Psoas muscle (tissue), 7 donors: ENCODE measurements at regions not wholly inside any gene's neighbourhood (a gene's known extent, or its start where the extent isn't known, plus 50 kb on each side); places are given as distances from the start of the nearest gene placed in this dataset.

ENCODE experiments used
- ATAC-seq, 4 donors: fragments of 200-7000 bp; cut with Tn5 transposase; one replicate each; pipeline ENCODE4 v1.9.1; 2020; ENCODE audit warnings: moderate library complexity in 3 of 4, mild to moderate bottlenecking in 2 of 4
- DNase-seq, 2 donors: peaks; one replicate each; pipeline ENCODE4 v3.0.0-alpha.2; 2020
- H3K27ac ChIP-seq: fragments of 200-600 bp; one replicate; pipeline ENCODE4 v1.8.0; 2022
- H3K27me3 ChIP-seq, 3 donors: fragments of 200-600 bp in 1 of 3; one replicate each; pipeline versions ENCODE4 v1.6.1 to v1.8.0; 2013 to 2022; ENCODE audit warnings: low read length in 2 of 3, mild to moderate bottlenecking in 2 of 3, moderate library complexity in 1 of 3; ENCODE audit not compliant: insufficient read depth in 3 of 3
- H3K36me3 ChIP-seq, 2 donors: fragments of 200-600 bp in 1 of 2; one replicate each; pipeline versions ENCODE4 v1.6.1 to v1.8.0; 2013 to 2022; ENCODE audit warnings: low read depth in 1 of 2, mild to moderate bottlenecking in 1 of 2, moderate library complexity in 1 of 2; ENCODE audit not compliant: insufficient read depth in 1 of 2
- H3K4me1 ChIP-seq: fragments of 200-600 bp; one replicate; pipeline ENCODE4 v1.8.0; 2022
- H3K4me3 ChIP-seq: fragments of 200-600 bp; one replicate; pipeline ENCODE4 v1.8.0; 2022; ENCODE audit warnings: mild to moderate bottlenecking
- H3K9me3 ChIP-seq: fragments of 200-600 bp; one replicate; pipeline ENCODE4 v1.8.0; 2022
- WGBS, 3 donors: extraction: QIAGEN DNeasy Blood & Tissue Kit; methylation state at CpG; one replicate each; pipeline versions ENCODE4 v1.1.6 to v1.1.7; 2013; 5-methylcytosine and 5-hydroxymethylcytosine counted together
- intact Hi-C, 2 donors: fragments of 100-400 bp; cut with DNase I; formaldehyde crosslinking; loops; one replicate each; pipeline versions ENCODE4 v1.11.0 to v1.14.2; 2022
- TF ChIP-seq, protein P1 (sequence below): fragments of 200-600 bp; IDR thresholded peaks from one replicate; pipeline ENCODE4 v1.8.0; 2022; ENCODE audit warnings: antibody characterized with exemption
- donor health status: healthy with polysubstance abuse.
- donor health status: DM: no; HTN: no; CAD: no; lungs with moderate emphysema.
- donor health status: Bipolar disorder and iron deficiency.
- donor health status: healthy.
- donor health status: DM: yes; HTN: yes; CAD: no.
- donor health status: DM: no; HTN: no; CAD: no.
- donor health status: DM: yes; HTN: yes; CAD: no.

DNA sequence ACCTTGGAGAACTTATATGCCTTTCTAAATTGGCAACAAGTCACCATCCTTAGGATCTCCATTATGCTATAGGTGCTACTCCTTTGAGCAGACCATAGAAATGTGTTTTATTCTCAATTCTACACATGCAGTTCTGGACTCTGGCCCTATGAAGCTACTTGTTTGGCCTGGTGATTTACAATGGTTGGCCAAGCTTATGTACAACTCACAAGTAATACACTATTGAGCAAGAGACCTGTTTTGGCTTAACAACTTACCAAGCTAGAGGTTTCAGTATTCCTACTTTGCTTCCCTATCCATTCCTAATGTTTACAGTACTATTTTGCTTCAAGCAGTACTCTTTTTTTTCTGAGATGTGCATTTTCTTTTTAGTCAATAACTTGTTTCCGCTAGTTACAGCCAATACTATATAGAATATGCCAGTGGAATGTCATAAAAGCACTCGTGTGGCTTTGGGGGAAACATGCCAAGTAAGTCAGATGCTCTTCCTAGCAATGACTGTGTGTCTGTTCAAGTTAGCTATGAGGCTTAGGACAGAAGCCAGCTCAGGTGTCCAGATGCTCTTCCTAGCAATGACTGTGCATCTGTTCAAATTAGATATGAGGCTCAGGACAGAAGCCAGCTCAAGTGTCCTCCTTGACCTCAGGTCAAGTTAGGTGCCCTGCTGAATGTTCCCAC, 174.9 kb upstream of the SEMA6D start:
- H3K4me1 ChIP-seq, result no peaks in the 10 kb centered on the region
- no peaks in the 10 kb centered on the region for H3K9me3 ChIP-seq
- H3K27ac ChIP-seq, result no peak overlapping the region
- H3K36me3 ChIP-seq, result no peaks in the 10 kb centered on the region
- peak in 1 of 4 donors; percentile 46 for ATAC-seq
- H3K27me3 ChIP-seq, result no peaks in the 10 kb centered on the region
- intact Hi-C loops, result no loop called here
- no peak overlapping the region for H3K4me3 ChIP-seq
- TF ChIP-seq, protein P1, sequence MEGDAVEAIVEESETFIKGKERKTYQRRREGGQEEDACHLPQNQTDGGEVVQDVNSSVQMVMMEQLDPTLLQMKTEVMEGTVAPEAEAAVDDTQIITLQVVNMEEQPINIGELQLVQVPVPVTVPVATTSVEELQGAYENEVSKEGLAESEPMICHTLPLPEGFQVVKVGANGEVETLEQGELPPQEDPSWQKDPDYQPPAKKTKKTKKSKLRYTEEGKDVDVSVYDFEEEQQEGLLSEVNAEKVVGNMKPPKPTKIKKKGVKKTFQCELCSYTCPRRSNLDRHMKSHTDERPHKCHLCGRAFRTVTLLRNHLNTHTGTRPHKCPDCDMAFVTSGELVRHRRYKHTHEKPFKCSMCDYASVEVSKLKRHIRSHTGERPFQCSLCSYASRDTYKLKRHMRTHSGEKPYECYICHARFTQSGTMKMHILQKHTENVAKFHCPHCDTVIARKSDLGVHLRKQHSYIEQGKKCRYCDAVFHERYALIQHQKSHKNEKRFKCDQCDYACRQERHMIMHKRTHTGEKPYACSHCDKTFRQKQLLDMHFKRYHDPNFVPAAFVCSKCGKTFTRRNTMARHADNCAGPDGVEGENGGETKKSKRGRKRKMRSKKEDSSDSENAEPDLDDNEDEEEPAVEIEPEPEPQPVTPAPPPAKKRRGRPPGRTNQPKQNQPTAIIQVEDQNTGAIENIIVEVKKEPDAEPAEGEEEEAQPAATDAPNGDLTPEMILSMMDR, result no peak
- no peak for DNase-seq
- 47 to 57% (median 54%) methylated on average over 2 of the region's 2 CpGs for WGBS, 3 donors

DNA sequence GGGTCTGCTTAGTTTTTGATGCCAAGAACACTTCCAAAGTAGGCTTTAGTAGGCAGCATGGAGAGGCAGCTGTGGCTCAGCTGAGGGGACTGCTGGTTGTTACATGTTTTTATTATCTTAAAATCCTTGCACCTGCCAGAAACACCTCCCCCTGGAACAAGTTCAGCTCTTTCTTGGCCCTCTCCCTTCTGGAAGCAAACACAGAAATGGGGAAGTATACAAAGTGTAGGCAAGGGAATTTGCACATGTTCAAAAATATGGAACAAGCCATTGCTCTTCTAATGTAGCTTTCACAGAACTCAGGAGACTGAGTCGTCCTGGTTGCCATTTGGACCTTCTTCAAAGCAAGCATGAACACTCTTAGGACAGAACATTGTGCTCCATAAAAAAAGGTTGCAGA, 169.1 kb upstream of the SEMA6D start:
- Histone ChIP-seq H3K9me3 (no peaks in the 10 kb centered on the region), H3K27ac (no peak overlapping the region), H3K27me3 (no peaks in the 10 kb centered on the region), H3K4me1 (no peaks in the 10 kb centered on the region), H3K36me3 (no peaks in the 10 kb centered on the region), H3K4me3 (no peak overlapping the region)
- DNase-seq (no peak), ATAC-seq (no peak)
- WGBS, 3 donors, result 13 to 59% (median 19%) methylated on average over 1 of the region's 1 CpG
- intact Hi-C loops, result no loop called here
- TF ChIP-seq, protein P1, result no peak

DNA sequence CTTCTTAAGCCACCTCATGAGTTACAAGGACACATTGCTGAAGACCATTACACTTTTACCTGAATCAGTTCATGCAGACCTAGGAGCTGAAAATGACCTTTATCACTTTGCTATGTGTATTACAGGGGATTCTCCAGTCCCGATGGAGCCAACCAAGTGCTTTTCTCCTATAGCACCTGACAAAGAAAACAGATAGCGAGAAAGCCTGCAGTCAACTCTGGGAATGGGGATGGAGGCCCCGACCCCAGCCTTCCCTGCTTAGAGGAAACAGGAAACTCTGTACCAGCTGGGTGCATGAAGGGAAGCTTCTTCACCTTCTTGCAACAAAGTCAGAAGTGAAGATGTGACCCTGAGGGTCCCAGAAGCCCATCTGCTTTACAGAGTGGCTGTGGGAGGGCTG, 168.3 kb upstream of the SEMA6D start:
- TF ChIP-seq, protein P1, result no peak
- Histone ChIP-seq H3K4me1 (no peaks in the 10 kb centered on the region), H3K27ac (no peak overlapping the region), H3K27me3 (no peaks in the 10 kb centered on the region), H3K9me3 (no peaks in the 10 kb centered on the region), H3K36me3 (no peaks in the 10 kb centered on the region), H3K4me3 (no peak overlapping the region)
- 64 to 85% (median 85%) methylated on average over 3 of the region's 3 CpGs for WGBS, 3 donors
- DNase-seq, result no peak
- intact Hi-C loops, result no loop called here
- ATAC-seq, result no peak

DNA sequence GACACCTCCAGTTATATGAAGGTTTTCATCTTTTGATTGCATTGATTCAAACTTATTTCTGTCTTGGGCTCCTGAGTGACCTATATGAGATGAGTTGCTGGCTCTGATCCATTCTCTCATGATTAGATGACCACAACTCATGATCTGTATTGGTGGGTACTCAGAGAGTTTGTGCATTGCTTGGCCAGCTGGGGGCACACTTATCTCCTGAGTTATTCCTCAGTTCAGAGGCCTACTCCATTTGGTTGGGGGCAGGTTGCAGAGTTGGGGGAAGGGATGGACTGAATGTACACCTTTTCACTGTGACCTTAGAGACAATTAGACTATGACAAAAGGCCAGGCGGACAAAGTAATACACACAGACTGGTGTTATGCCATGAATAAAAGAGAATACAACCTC, 166.2 kb upstream of the SEMA6D start:
- DNase-seq (no peak), ATAC-seq (no peak)
- Histone ChIP-seq H3K27ac (no peak overlapping the region), H3K36me3 (no peaks in the 10 kb centered on the region), H3K4me1 (no peaks in the 10 kb centered on the region), H3K27me3 (no peaks in the 10 kb centered on the region), H3K4me3 (no peak overlapping the region), H3K9me3 (no peaks in the 10 kb centered on the region)
- TF ChIP-seq, protein P1, result no peak
- 95 to 96% (median 96%) methylated on average over 1 of the region's 1 CpG for WGBS, 3 donors
- intact Hi-C loops, result loop anchor here in 1 of 2 donors (10.0 kb wide), 1 partner anchor 434 kb away; no protein-coding TSS in a partner anchor

DNA sequence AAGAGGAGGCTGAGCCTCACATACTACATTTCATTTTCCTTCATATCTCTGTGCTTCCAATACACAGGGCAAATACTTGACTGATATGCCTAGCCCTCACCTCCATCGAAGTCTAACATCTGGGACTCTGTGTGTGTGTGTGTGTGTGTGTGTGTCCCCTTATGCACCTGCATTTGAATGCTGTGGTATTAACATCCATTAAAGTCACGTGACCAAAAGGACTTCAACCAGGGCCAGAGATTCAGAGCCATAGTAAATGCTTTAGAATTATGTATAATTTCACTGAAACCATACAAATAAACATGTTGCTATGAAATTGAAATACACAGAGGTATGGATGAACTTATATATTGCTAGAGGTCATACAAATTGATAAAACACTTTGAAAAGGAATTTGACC, 165.8 kb upstream of the SEMA6D start:
- Histone ChIP-seq H3K27ac (no peak overlapping the region), H3K36me3 (no peaks in the 10 kb centered on the region), H3K4me3 (no peak overlapping the region), H3K9me3 (no peaks in the 10 kb centered on the region), H3K27me3 (no peaks in the 10 kb centered on the region), H3K4me1 (no peaks in the 10 kb centered on the region)
- TF ChIP-seq, protein P1, result no peak
- intact Hi-C loops, result loop anchor here in 1 of 2 donors (10.0 kb wide), 1 partner anchor 433 kb away; no protein-coding TSS in a partner anchor
- WGBS, 3 donors, result 63 to 79% (median 77%) methylated on average over 2 of the region's 2 CpGs
- ATAC-seq (no peak), DNase-seq (no peak)
